Sigmoid colon (tissue), 6 donors: ENCODE measurements at regions not wholly inside any gene's neighbourhood (a gene's known extent, or its start where the extent isn't known, plus 50 kb on each side); places are given as distances from the start of the nearest gene placed in this dataset.
A peak's percentile ranks its signal among the peaks of the same experiment; 100 is the strongest.

Experiments
- DNase-seq: peaks from one replicate; pipeline ENCODE4 v3.0.0-alpha.2; 2019
- H3K27ac ChIP-seq, 4 donors: fragments of 200-600 bp; sonication (generic); one replicate each; pipeline ENCODE4 v1.5.1; 2016 to 2019; ENCODE audit warnings: mild to moderate bottlenecking in 1 of 4
- H3K27me3 ChIP-seq, 3 donors: fragments of 200-600 bp; sonication (generic); one replicate each; pipeline ENCODE4 v1.5.1; 2019; ENCODE audit warnings: mild to moderate bottlenecking in 1 of 3
- H3K36me3 ChIP-seq, 4 donors: fragments of 200-600 bp; sonication (generic); one replicate each; pipeline ENCODE4 v1.5.1; 2016 to 2019
- H3K4me1 ChIP-seq, 4 donors: fragments of 200-600 bp; sonication (generic); one replicate each; pipeline ENCODE4 v1.5.1; 2017 to 2019
- H3K4me3 ChIP-seq, 4 donors: fragments of 200-600 bp; sonication (generic); one replicate each; pipeline ENCODE4 v1.5.1; 2017 to 2019; ENCODE audit warnings: mild to moderate bottlenecking in 2 of 4, moderate library complexity in 1 of 4
- H3K9me3 ChIP-seq, 4 donors: fragments of 200-600 bp in 3 of 4; sonication (generic) in 3 of 4; one replicate each; pipeline versions ENCODE4 v1.5.1 to v1.6.1; 2013 to 2019
- EP300 ChIP-seq, 4 donors: sonication (generic); formaldehyde crosslinking; IDR thresholded peaks; one replicate each; pipeline ENCODE4 v1.6.1; 2017; ENCODE audit warnings: antibody characterized with exemption in 4 of 4
- POLR2A ChIP-seq, 2 donors: fragments of 450-650 bp; IDR thresholded peaks; one replicate each; pipeline ENCODE4 v1.6.1; 2016; ENCODE audit warnings: antibody characterized with exemption in 2 of 2, mild to moderate bottlenecking in 2 of 2, moderate library complexity in 2 of 2
- POLR2AphosphoS5 ChIP-seq, 4 donors: sonication (generic); formaldehyde crosslinking; IDR thresholded peaks; one replicate each; pipeline ENCODE4 v1.6.1; 2017; ENCODE audit warnings: antibody characterized with exemption in 4 of 4
- WGBS, 2 donors: extraction: QIAGEN DNeasy Blood & Tissue Kit; methylation state at CpG; one replicate each; pipeline ENCODE4 v1.1.7; 2013; 5-methylcytosine and 5-hydroxymethylcytosine counted together
- intact Hi-C: fragments of 100-400 bp; cut with DNase I; formaldehyde crosslinking; loops from one replicate; pipeline ENCODE4 v1.15.1; 2023
- TF ChIP-seq, protein P1 (sequence below), 4 experiments: fragments of 450-650 bp in 3 of 4; fragments of 200-600 bp in 1 of 4; IDR thresholded peaks; one replicate each; pipeline ENCODE4 v1.5.1; 2016 to 2019; ENCODE audit warnings: antibody characterized with exemption in 4 of 4, mild to moderate bottlenecking in 3 of 4, moderate library complexity in 2 of 4
- donor health status: healthy with polysubstance abuse.
- donor health status: healthy.

DNA sequence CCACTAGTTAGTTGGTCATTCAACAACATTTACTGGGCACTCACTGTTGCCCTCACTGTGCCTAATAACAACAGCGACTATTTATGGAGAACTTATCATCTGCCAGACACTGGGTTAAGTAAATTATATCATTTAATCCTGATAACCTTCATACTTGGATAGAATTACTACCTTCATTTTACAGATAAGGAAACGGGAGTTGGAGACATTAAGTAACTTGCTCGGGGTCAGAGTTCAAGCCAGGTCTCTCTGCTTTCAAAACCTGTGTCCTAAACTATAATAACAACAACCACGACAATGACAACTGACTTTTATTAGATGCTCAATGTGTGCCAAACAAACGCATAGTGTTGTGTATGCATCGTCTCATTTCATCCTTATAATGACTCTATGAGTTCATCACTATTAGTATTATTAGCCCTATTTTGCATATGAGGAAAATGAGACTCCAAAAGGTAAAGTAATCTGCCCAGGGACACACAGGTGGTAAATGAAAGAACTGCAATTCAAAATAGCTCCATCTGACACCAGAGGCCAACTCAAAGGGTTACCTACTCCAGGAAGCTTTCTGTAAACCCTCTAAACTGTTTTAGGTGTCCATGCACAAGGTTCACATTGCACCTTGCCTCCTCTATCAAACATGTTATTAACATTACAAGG is 98.4 kb upstream of the ACSL4 start:
- Histone ChIP-seq H3K27ac (no peak overlapping the region), H3K4me3 (no peak overlapping the region), H3K4me1 (no peaks in the 10 kb centered on the region), H3K36me3 (no peaks in the 10 kb centered on the region), H3K27me3 (no peaks in the 10 kb centered on the region), H3K9me3 (no peaks in the 10 kb centered on the region)
- no peak for DNase-seq
- WGBS, 2 donors: 36 to 67% methylated on average over 6 of the region's 6 CpGs
- intact Hi-C loops: no loop called here
- TF ChIP-seq POLR2A (IDR thresholded peaks at IDR 0.05) (no peak), EP300 (IDR thresholded peaks at IDR 0.05) (no peak), POLR2AphosphoS5 (IDR thresholded peaks at IDR 0.05) (no peak)
- TF ChIP-seq, protein P1, sequence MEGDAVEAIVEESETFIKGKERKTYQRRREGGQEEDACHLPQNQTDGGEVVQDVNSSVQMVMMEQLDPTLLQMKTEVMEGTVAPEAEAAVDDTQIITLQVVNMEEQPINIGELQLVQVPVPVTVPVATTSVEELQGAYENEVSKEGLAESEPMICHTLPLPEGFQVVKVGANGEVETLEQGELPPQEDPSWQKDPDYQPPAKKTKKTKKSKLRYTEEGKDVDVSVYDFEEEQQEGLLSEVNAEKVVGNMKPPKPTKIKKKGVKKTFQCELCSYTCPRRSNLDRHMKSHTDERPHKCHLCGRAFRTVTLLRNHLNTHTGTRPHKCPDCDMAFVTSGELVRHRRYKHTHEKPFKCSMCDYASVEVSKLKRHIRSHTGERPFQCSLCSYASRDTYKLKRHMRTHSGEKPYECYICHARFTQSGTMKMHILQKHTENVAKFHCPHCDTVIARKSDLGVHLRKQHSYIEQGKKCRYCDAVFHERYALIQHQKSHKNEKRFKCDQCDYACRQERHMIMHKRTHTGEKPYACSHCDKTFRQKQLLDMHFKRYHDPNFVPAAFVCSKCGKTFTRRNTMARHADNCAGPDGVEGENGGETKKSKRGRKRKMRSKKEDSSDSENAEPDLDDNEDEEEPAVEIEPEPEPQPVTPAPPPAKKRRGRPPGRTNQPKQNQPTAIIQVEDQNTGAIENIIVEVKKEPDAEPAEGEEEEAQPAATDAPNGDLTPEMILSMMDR (IDR thresholded peaks at IDR 0.05): no peak

DNA sequence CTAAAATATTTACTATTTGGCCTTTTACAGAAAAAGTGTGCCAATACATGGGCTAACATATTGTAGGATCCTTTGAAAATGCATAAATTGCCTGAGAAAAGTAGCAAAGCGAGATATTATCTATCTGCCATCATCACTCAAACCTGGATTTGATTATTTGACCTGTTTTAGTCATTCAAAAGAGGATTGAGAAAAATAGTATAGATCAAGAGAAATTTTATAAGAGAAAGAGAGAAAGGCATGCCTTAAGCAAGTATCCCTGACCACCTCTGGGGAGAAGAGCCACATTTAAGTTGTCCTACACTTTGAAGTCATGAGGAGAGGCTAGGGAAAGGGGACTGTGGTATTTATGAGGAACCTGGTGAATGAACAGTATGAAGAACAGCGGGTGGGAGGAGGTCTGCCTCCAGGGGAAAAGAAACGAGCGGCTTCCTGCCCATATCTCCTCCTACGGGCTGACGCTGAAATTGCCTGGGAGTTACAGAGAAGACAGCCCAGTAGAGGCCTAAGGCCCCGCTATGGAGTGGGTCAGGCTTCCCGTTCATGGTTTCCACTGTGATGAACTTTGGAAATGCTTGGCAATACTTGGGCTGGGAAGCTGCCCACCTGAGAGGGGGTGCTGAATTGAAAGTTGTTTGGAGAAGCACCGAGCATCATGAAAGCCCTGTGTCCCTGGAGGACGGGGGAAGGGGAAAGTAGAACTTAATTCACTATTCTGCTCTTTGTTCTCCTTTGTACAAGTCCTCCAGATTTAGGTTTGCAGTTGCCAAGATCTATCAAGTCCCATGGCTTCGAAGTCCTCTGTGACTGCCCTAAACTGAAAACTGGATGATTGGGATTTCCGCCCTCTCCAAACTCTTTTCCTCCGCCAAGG is 106.9 kb upstream of the ACSL4 start:
- Histone ChIP-seq H3K4me1 (peaks cover 0 to 5% (median 0%) of the 10 kb centered on the region in 4 donors), H3K4me3 (no peak overlapping the region), H3K27ac (peak overlapping the region; percentile 17 to 57 (median 46)), H3K9me3 (no peaks in the 10 kb centered on the region), H3K36me3 (no peaks in the 10 kb centered on the region), H3K27me3 (no peaks in the 10 kb centered on the region)
- peak; percentile 64 for DNase-seq
- 64 to 77% methylated on average over 13 of the region's 13 CpGs for WGBS, 2 donors
- intact Hi-C loops: no loop called here
- TF ChIP-seq, protein P1 (IDR thresholded peaks at IDR 0.05): no peak
- TF ChIP-seq EP300 (IDR thresholded peaks at IDR 0.05): no peak
- no peak for TF ChIP-seq POLR2A (IDR thresholded peaks at IDR 0.05)
- TF ChIP-seq POLR2AphosphoS5 (IDR thresholded peaks at IDR 0.05): no peak

DNA sequence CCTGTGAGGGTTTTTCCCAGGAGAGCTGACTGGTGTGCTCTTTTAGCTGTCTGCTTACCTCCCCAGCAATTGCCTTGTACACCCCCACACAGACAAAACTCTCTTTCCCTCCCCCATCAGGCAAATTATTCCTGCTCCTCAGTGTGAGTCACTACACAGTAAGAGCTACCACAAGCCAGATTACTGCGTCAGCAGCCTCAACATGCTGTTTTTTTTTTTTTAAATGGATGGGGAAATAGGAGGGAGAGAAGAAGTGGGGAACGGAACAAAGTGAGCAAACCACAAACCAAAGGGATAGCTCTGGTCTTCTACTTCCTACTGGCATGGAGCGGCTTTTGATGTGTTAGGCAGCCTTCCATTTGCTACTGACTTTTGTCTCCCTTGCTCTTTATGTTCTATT is 107.5 kb upstream of the ACSL4 start:
- Histone ChIP-seq H3K4me3 (no peak overlapping the region), H3K27ac (peak overlapping the region; percentile 17 to 57 (median 46)), H3K27me3 (no peaks in the 10 kb centered on the region), H3K9me3 (no peaks in the 10 kb centered on the region), H3K4me1 (peaks cover 0 to 5% (median 0%) of the 10 kb centered on the region in 4 donors), H3K36me3 (no peaks in the 10 kb centered on the region)
- WGBS, 2 donors: 55 to 74% methylated on average over 3 of the region's 3 CpGs
- intact Hi-C loops: no loop called here
- TF ChIP-seq POLR2A (IDR thresholded peaks at IDR 0.05) (no peak), EP300 (IDR thresholded peaks at IDR 0.05) (peak in 2 of 4 donors; percentile 4 to 16), POLR2AphosphoS5 (IDR thresholded peaks at IDR 0.05) (peak in 2 of 4 donors; percentile 12 to 45)
- TF ChIP-seq, protein P1 (IDR thresholded peaks at IDR 0.05): no peak
- peak; percentile 72 for DNase-seq

DNA sequence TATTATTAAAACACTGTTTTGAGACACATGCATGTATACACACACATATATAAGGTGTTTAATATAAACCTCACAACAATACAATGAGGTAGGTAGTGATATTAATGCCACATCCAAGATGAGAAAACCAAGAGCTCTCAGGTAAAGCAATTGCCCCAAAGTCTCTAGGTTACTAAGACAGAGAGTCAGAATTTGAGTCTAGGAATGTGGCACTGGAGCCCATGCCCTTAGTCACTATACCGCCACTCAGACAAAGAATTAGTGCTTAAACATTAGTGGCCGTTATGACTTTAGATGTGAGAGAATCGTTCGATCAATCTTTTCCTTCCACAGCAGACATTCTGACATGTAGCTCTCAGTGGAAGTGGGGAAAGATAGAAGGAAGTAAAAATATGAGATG is 108.2 kb upstream of the ACSL4 start:
- 80 to 88% methylated on average over 4 of the region's 4 CpGs for whole genome bisulfite sequencing, 2 donors
- H3K27ac ChIP-seq: peak overlapping the region in 1 of 4 donors; percentile 57
- no peaks in the 10 kb centered on the region for H3K27me3 ChIP-seq
- no peak for DNase-seq
- no peaks in the 10 kb centered on the region for H3K36me3 ChIP-seq
- TF ChIP-seq, protein P1 (IDR thresholded peaks at IDR 0.05): no peak
- TF ChIP-seq POLR2A (IDR thresholded peaks at IDR 0.05): no peak
- no peak for TF ChIP-seq POLR2AphosphoS5 (IDR thresholded peaks at IDR 0.05)
- TF ChIP-seq EP300 (IDR thresholded peaks at IDR 0.05): no peak
- no peak overlapping the region for H3K4me3 ChIP-seq
- no peaks in the 10 kb centered on the region for H3K9me3 ChIP-seq
- intact Hi-C loops: no loop called here
- peaks cover 0 to 5% (median 0%) of the 10 kb centered on the region in 4 donors for H3K4me1 ChIP-seq
